HUDEP-2 (cell line): ENCODE measurements at regions not wholly inside any gene's neighbourhood (a gene's known extent, or its start where the extent isn't known, plus 50 kb on each side); places are given as distances from the start of the nearest gene placed in this dataset.

ENCODE experiments used
- DNase-seq, 76 experiments: peaks; one replicate each; lab custom pipeline; 2025; ENCODE audit not compliant: unreplicated experiment in 76 of 76; lab: John Stamatoyannopoulos, UW

GRCh38 chr5:162323466-162323865 is 255.9 kb downstream of the GABRG2 start:
- no peak for DNase-seq

- no peak for DNase-seq
These were observed 256.8 kb downstream of the GABRG2 start for GRCh38 chr5:162324328-162324727.

GRCh38 chr5:162325143-162325727 is 257.7 kb downstream of the GABRG2 start:
- DNase-seq: no peak

GRCh38 chr5:162334944-162335343 is 267.4 kb downstream of the GABRG2 start:
- DNase-seq: no peak

- no peak for DNase-seq
These were observed 292.9 kb downstream of the GABRG2 start for GRCh38 chr5:162360373-162360931.

- no peak for DNase-seq
These were observed 304.7 kb downstream of the GABRG2 start for GRCh38 chr5:162372256-162372655.

GRCh38 chr5:162377895-162378294 is 310.3 kb downstream of the GABRG2 start:
- no peak for DNase-seq

- no peak for DNase-seq
These were observed 315.3 kb downstream of the GABRG2 start for GRCh38 chr5:162382839-162383238.

- no peak for DNase-seq
These were observed 316.7 kb downstream of the GABRG2 start for GRCh38 chr5:162384225-162384624.

- no peak for DNase-seq
These were observed 324.3 kb downstream of the GABRG2 start for GRCh38 chr5:162391833-162392232.

- DNase-seq: no peak
These were observed 324.8 kb downstream of the GABRG2 start for GRCh38 chr5:162392336-162392735.

- DNase-seq: no peak
These were observed 326.0 kb downstream of the GABRG2 start for GRCh38 chr5:162393534-162393933.

GRCh38 chr5:162407614-162408013 is 340.0 kb downstream of the GABRG2 start:
- DNase-seq: no peak

GRCh38 chr5:162410365-162410764 is 342.8 kb downstream of the GABRG2 start:
- no peak for DNase-seq

- no peak for DNase-seq
These were observed 361.6 kb downstream of the GABRG2 start for GRCh38 chr5:162429142-162429541.

GRCh38 chr5:162434281-162434680 is 366.7 kb downstream of the GABRG2 start:
- no peak for DNase-seq

GRCh38 chr5:162436055-162436454 is 368.5 kb downstream of the GABRG2 start:
- DNase-seq: no peak

GRCh38 chr5:162444129-162444762 is 376.7 kb downstream of the GABRG2 start:
- DNase-seq: no peak

- DNase-seq: no peak
These were observed 388.5 kb downstream of the GABRG2 start for GRCh38 chr5:162456086-162456485.

- DNase-seq: no peak
These were observed 398.4 kb downstream of the GABRG2 start for GRCh38 chr5:162466011-162466410.

GRCh38 chr5:162473041-162473714 is 405.6 kb downstream of the GABRG2 start:
- no peak for DNase-seq

- DNase-seq: no peak
These were observed 406.7 kb downstream of the GABRG2 start for GRCh38 chr5:162474239-162474638.
